HG03064 (cell line): ENCODE measurements at regions not wholly inside any gene's neighbourhood (a gene's known extent, or its start where the extent isn't known, plus 50 kb on each side); places are given as distances from the start of the nearest gene placed in this dataset.

ENCODE experiments used
- ATAC-seq: cut with Tn5 transposase; IDR thresholded peaks from one replicate; pipeline ENCODE4 v1.9.1; 2021; ENCODE audit warnings: low read depth; ENCODE audit not compliant: unreplicated experiment

- ATAC-seq: no peak
These were observed 221.5 kb downstream of the PTPRC start for GRCh38 chr1:198860371-198860770.

- ATAC-seq: no peak
These were observed 222.8 kb downstream of the PTPRC start for GRCh38 chr1:198861636-198862035.

- ATAC-seq: no peak
These were observed 225.9 kb downstream of the PTPRC start for GRCh38 chr1:198864695-198865094.

GRCh38 chr1:198865319-198865718, 226.5 kb downstream of the PTPRC start:
- ATAC-seq: no peak

- ATAC-seq: no peak
These were observed 228.3 kb downstream of the PTPRC start for GRCh38 chr1:198867182-198867581.

GRCh38 chr1:198873696-198874230, 234.9 kb downstream of the PTPRC start:
- ATAC-seq: no peak

- no peak for ATAC-seq
These were observed 237.6 kb downstream of the PTPRC start for GRCh38 chr1:198876371-198876871.

- ATAC-seq: no peak
These were observed 239.7 kb downstream of the PTPRC start for GRCh38 chr1:198878566-198878965.

GRCh38 chr1:198879711-198880306, 241.0 kb downstream of the PTPRC start:
- no peak for ATAC-seq

GRCh38 chr1:198880397-198880796, 241.6 kb downstream of the PTPRC start:
- ATAC-seq: no peak

GRCh38 chr1:198880818-198881597, 242.2 kb downstream of the PTPRC start:
- no peak for ATAC-seq

GRCh38 chr1:198883184-198883583, 244.3 kb downstream of the PTPRC start:
- no peak for ATAC-seq

- ATAC-seq: no peak
These were observed 249.0 kb downstream of the PTPRC start for GRCh38 chr1:198887866-198888265.

GRCh38 chr1:198888379-198888943, 249.6 kb downstream of the PTPRC start:
- ATAC-seq: no peak

GRCh38 chr1:198889101-198889500, 250.3 kb downstream of the PTPRC start:
- no peak for ATAC-seq

GRCh38 chr1:198889749-198890148, 250.9 kb downstream of the PTPRC start:
- no peak for ATAC-seq

- no peak for ATAC-seq
These were observed 251.5 kb downstream of the PTPRC start for GRCh38 chr1:198890214-198890930.

GRCh38 chr1:198892065-198892464, 253.2 kb downstream of the PTPRC start:
- ATAC-seq: no peak

GRCh38 chr1:198893141-198893540, 254.3 kb downstream of the PTPRC start:
- ATAC-seq: no peak

- no peak for ATAC-seq
These were observed 255.1 kb downstream of the PTPRC start for GRCh38 chr1:198893763-198894444.
